Esophagus muscularis mucosa (tissue), 4 donors: ENCODE measurements at regions not wholly inside any gene's neighbourhood (a gene's known extent, or its start where the extent isn't known, plus 50 kb on each side); places are given as distances from the start of the nearest gene placed in this dataset.

Source experiments
- DNase-seq: peaks from one replicate; pipeline ENCODE4 v3.0.0-alpha.2; 2017; ENCODE audit errors: extremely low spot score
- H3K27ac ChIP-seq, 4 donors: fragments of 200-600 bp; sonication (generic); replicated peaks in 1 of 4; 1 replicate in 3 of 4; 2 replicates in 1 of 4; pipeline ENCODE4 v1.5.1; 2016 to 2019; ENCODE audit warnings: mild to moderate bottlenecking in 1 of 4
- H3K27me3 ChIP-seq, 4 donors: fragments of 200-600 bp; sonication (generic); one replicate each; pipeline versions ENCODE4 v1.5.1 to v1.6.0; 2016 to 2019
- H3K36me3 ChIP-seq, 4 donors: fragments of 200-600 bp; sonication (generic); one replicate each; pipeline ENCODE4 v1.5.1; 2016 to 2019
- H3K4me1 ChIP-seq, 4 donors: fragments of 200-600 bp; sonication (generic); one replicate each; pipeline ENCODE4 v1.5.1; 2016 to 2019
- H3K4me3 ChIP-seq, 4 donors: fragments of 200-600 bp; sonication (generic); 1 replicate in 2 of 4; 2 replicates in 2 of 4; pipeline ENCODE4 v1.5.1; 2016 to 2019; ENCODE audit warnings: mild to moderate bottlenecking in 4 of 4, moderate library complexity in 1 of 4
- H3K9me3 ChIP-seq, 4 donors: fragments of 200-600 bp; sonication (generic); 1 replicate in 3 of 4; 2 replicates in 1 of 4; pipeline ENCODE4 v1.5.1; 2016 to 2019
- CTCF ChIP-seq, 3 experiments: fragments of 200-600 bp in 2 of 3; fragments of 450-650 bp in 1 of 3; sonication (generic) in 2 of 3; IDR thresholded peaks; one replicate each; pipeline ENCODE4 v1.5.1; 2017 to 2019; ENCODE audit warnings: antibody characterized with exemption in 3 of 3, mild to moderate bottlenecking in 2 of 3, moderate library complexity in 1 of 3
- EP300 ChIP-seq: sonication (generic); formaldehyde crosslinking; IDR thresholded peaks from one replicate; pipeline ENCODE4 v1.6.1; 2017; ENCODE audit warnings: antibody characterized with exemption
- POLR2A ChIP-seq: fragments of 450-650 bp; IDR thresholded peaks from one replicate; pipeline ENCODE4 v1.6.1; 2017; ENCODE audit warnings: antibody characterized with exemption, moderate library complexity, mild to moderate bottlenecking, low read depth
- POLR2AphosphoS5 ChIP-seq, 2 donors: sonication (generic); formaldehyde crosslinking; IDR thresholded peaks; one replicate each; pipeline ENCODE4 v1.6.1; 2017; ENCODE audit warnings: antibody characterized with exemption in 2 of 2
- WGBS: methylation state at CpG from one replicate; pipeline ENCODE4 v1.1.5; 2018; 5-methylcytosine and 5-hydroxymethylcytosine counted together
- intact Hi-C: fragments of 100-400 bp; cut with DNase I; formaldehyde crosslinking; loops from one replicate; pipeline ENCODE4 v1.15.1; 2023

GRCh38 chr2:188897096-188897495 lies 77.1 kb upstream of the COL3A1 start:
- 19% methylated on average over 3 of the region's 3 CpGs for WGBS
- H3K27ac ChIP-seq = peak overlapping the region; percentile 54 to 68 (median 65)
- no peaks in the 10 kb centered on the region for H3K27me3 ChIP-seq
- TF ChIP-seq POLR2AphosphoS5 (IDR thresholded peaks at IDR 0.05) (no peak), CTCF (IDR thresholded peaks at IDR 0.05) (no peak), POLR2A (no peak), EP300 (no peak)
- no peak for DNase-seq
- H3K9me3 ChIP-seq = no peaks in the 10 kb centered on the region
- peaks cover 3 to 47% (median 36%) of the 10 kb centered on the region in 4 donors for H3K4me1 ChIP-seq
- H3K4me3 ChIP-seq = peak overlapping the region in 2 of 4 donors; percentile 1 to 15
- intact Hi-C loops = loop anchor here (10.0 kb wide), 1 partner anchor 78 kb away; the partner anchor contains the start of gene COL3A1
- H3K36me3 ChIP-seq = no peaks in the 10 kb centered on the region

GRCh38 chr2:188898261-188898660 lies 75.9 kb upstream of the COL3A1 start:
- no peaks in the 10 kb centered on the region for H3K36me3 ChIP-seq
- no peak for DNase-seq
- H3K27me3 ChIP-seq = no peaks in the 10 kb centered on the region
- TF ChIP-seq POLR2AphosphoS5 (IDR thresholded peaks at IDR 0.05) (no peak), CTCF (IDR thresholded peaks at IDR 0.05) (no peak), POLR2A (no peak), EP300 (no peak)
- 36% methylated on average over 4 of the region's 4 CpGs for WGBS
- H3K9me3 ChIP-seq = no peaks in the 10 kb centered on the region
- H3K4me3 ChIP-seq = no peak overlapping the region
- intact Hi-C loops = loop anchor here (10.0 kb wide), 1 partner anchor 77 kb away; the partner anchor contains the start of gene COL3A1
- peaks cover 3 to 35% (median 28%) of the 10 kb centered on the region in 4 donors for H3K4me1 ChIP-seq
- H3K27ac ChIP-seq = peak overlapping the region; percentile 54 to 68 (median 65)

GRCh38 chr2:188902901-188903491 lies 71.2 kb upstream of the COL3A1 start:
- H3K36me3 ChIP-seq = no peaks in the 10 kb centered on the region
- H3K4me3 ChIP-seq = no peak overlapping the region
- TF ChIP-seq POLR2A (no peak), EP300 (no peak), CTCF (IDR thresholded peaks at IDR 0.05) (no peak), POLR2AphosphoS5 (IDR thresholded peaks at IDR 0.05) (no peak)
- no peak overlapping the region for H3K27ac ChIP-seq
- no peaks in the 10 kb centered on the region for H3K27me3 ChIP-seq
- intact Hi-C loops = no loop called here
- WGBS = 74% methylated on average over 3 of the region's 3 CpGs
- no peaks in the 10 kb centered on the region for H3K9me3 ChIP-seq
- peaks cover 0 to 7% (median 6%) of the 10 kb centered on the region in 4 donors for H3K4me1 ChIP-seq
- no peak for DNase-seq

- 96% methylated on average over 1 of the region's 1 CpG for WGBS
- intact Hi-C loops = no loop called here
- DNase-seq = no peak
- no peak overlapping the region for H3K27ac ChIP-seq
- TF ChIP-seq EP300 (no peak), CTCF (IDR thresholded peaks at IDR 0.05) (no peak), POLR2AphosphoS5 (IDR thresholded peaks at IDR 0.05) (no peak), POLR2A (no peak)
- H3K36me3 ChIP-seq = no peaks in the 10 kb centered on the region
- no peak overlapping the region for H3K4me3 ChIP-seq
- H3K27me3 ChIP-seq = no peaks in the 10 kb centered on the region
- H3K4me1 ChIP-seq = no peaks in the 10 kb centered on the region
- no peaks in the 10 kb centered on the region for H3K9me3 ChIP-seq
These were observed 70.4 kb upstream of the COL3A1 start for GRCh38 chr2:188903740-188904139.

- TF ChIP-seq EP300 (no peak), CTCF (IDR thresholded peaks at IDR 0.05) (no peak), POLR2AphosphoS5 (IDR thresholded peaks at IDR 0.05) (no peak), POLR2A (no peak)
- intact Hi-C loops = no loop called here
- Histone ChIP-seq H3K36me3 (no peaks in the 10 kb centered on the region), H3K27ac (no peak overlapping the region), H3K27me3 (no peaks in the 10 kb centered on the region), H3K4me3 (no peak overlapping the region), H3K9me3 (no peaks in the 10 kb centered on the region), H3K4me1 (no peaks in the 10 kb centered on the region)
- 100% methylated on average over 3 of the region's 3 CpGs for WGBS
- no peak for DNase-seq
These were observed 65.1 kb upstream of the COL3A1 start for GRCh38 chr2:188909036-188909435.
